ENCODE measurements at regions not wholly inside any gene's neighbourhood (a gene's known extent, or its start where the extent isn't known, plus 50 kb on each side); places are given as distances from the start of the nearest gene placed in this dataset.

GRCh38 chr2:176612736-176613135, 343.5 kb downstream of the MTX2 start:
- no peak for ATAC-seq

GRCh38 chr2:176613323-176613987, 344.2 kb downstream of the MTX2 start:
- intact Hi-C loops (cut with DNase I, micrococcal nuclease) = no loop called here
- no peak for DNase-seq
- no peak for ATAC-seq

More at GRCh38 chr2:176612736-176613135, 343.5 kb downstream of the MTX2 start:
- intact Hi-C loops (cut with DNase I, micrococcal nuclease) = no loop called here
- DNase-seq = no peak

GRCh38 chr2:176614049-176614448, 344.8 kb downstream of the MTX2 start:
- no peak for ATAC-seq
- intact Hi-C loops (cut with DNase I, micrococcal nuclease) = no loop called here

GRCh38 chr2:176614930-176615329, 345.7 kb downstream of the MTX2 start:
- intact Hi-C loops (cut with DNase I, micrococcal nuclease) = no loop called here
- ATAC-seq (no peak), DNase-seq (no peak)

More at GRCh38 chr2:176614049-176614448, 344.8 kb downstream of the MTX2 start:
- DNase-seq = no peak

- no peak for DNase-seq
- intact Hi-C loops (cut with DNase I, micrococcal nuclease) = no loop called here
- no peak for ATAC-seq
Measured at GRCh38 chr2:176619504-176619903, 350.3 kb downstream of the MTX2 start.

GRCh38 chr2:176621350-176621749, 352.1 kb downstream of the MTX2 start:
- no peak for ATAC-seq
- DNase-seq = no peak
- intact Hi-C loops (cut with DNase I, micrococcal nuclease) = no loop called here

- no peak for ATAC-seq
- intact Hi-C loops (cut with DNase I, micrococcal nuclease) = no loop called here
- no peak for DNase-seq
Measured at GRCh38 chr2:176622792-176623191, 353.6 kb downstream of the MTX2 start.

GRCh38 chr2:176626796-176627195, 357.6 kb downstream of the MTX2 start:
- intact Hi-C loops (cut with DNase I, micrococcal nuclease) = no loop called here
- DNase-seq (no peak), ATAC-seq (no peak)

GRCh38 chr2:176628438-176628837, 359.2 kb downstream of the MTX2 start:
- intact Hi-C loops (cut with DNase I, micrococcal nuclease) = no loop called here
- ATAC-seq (no peak), DNase-seq (no peak)

- ATAC-seq (no peak), DNase-seq (no peak)
- intact Hi-C loops (cut with DNase I, micrococcal nuclease) = no loop called here
Measured at GRCh38 chr2:176633754-176634153, 364.5 kb downstream of the MTX2 start.

GRCh38 chr2:176636401-176636800, 367.2 kb downstream of the MTX2 start:
- ATAC-seq (no peak), DNase-seq (no peak)
- intact Hi-C loops (cut with DNase I, micrococcal nuclease) = loop anchor here in 1 of 2 donors (5.0 kb wide), 2 partner anchors 84 to 494 kb away; no protein-coding TSS in a partner anchor

- ATAC-seq (no peak), DNase-seq (no peak)
- intact Hi-C loops (cut with DNase I, micrococcal nuclease) = loop anchor here in 1 of 2 donors (5.0 kb wide), 2 partner anchors 85 to 495 kb away; no protein-coding TSS in a partner anchor
Measured at GRCh38 chr2:176637142-176637485, 367.9 kb downstream of the MTX2 start.

GRCh38 chr2:176637486-176638166, 368.4 kb downstream of the MTX2 start:
- peak; percentile 70 for ATAC-seq
- intact Hi-C loops (cut with DNase I, micrococcal nuclease) = loop anchor here in 1 of 2 donors (5.0 kb wide), 2 partner anchors 85 to 495 kb away; no protein-coding TSS in a partner anchor

GRCh38 chr2:176638167-176639015, 369.1 kb downstream of the MTX2 start:
- ATAC-seq = peak; percentile 96
- intact Hi-C loops (cut with DNase I, micrococcal nuclease) = loop anchor here in 1 of 2 donors (5.0 kb wide), 2 partner anchors 86 to 496 kb away; no protein-coding TSS in a partner anchor
- DNase-seq = peak; percentile 43 to 82

More at GRCh38 chr2:176637486-176638166, 368.4 kb downstream of the MTX2 start:
- DNase-seq = peak; percentile 43 to 62

GRCh38 chr2:176639016-176639343, 369.7 kb downstream of the MTX2 start:
- intact Hi-C loops (cut with DNase I, micrococcal nuclease) = loop anchor here in 1 of 2 donors (5.0 kb wide), 2 partner anchors 87 to 497 kb away; no protein-coding TSS in a partner anchor
- no peak for ATAC-seq

GRCh38 chr2:176639671-176640070, 370.4 kb downstream of the MTX2 start:
- ATAC-seq = no peak
- DNase-seq = no peak
- intact Hi-C loops (cut with DNase I, micrococcal nuclease) = loop anchor here (5.0 to 10.0 kb wide), 4 partner anchors 87 to 515 kb away; partner anchors contain the start of genes HOXD8 (in 1 of the 2) and HOXD9 (in 1 of the 2)

More at GRCh38 chr2:176639016-176639343, 369.7 kb downstream of the MTX2 start:
- DNase-seq = peak in 1 of 2 donors; percentile 8

GRCh38 chr2:176641436-176641835, 372.2 kb downstream of the MTX2 start:
- ATAC-seq (no peak), DNase-seq (no peak)
- intact Hi-C loops (cut with DNase I, micrococcal nuclease) = loop anchor here (5.0 to 10.0 kb wide), 2 partner anchors 179 to 517 kb away; partner anchors contain the start of genes HOXD8 (in 1 of the 2) and HOXD9 (in 1 of the 2)

GRCh38 chr2:176642074-176642473, 372.8 kb downstream of the MTX2 start:
- no peak for ATAC-seq
- intact Hi-C loops (cut with DNase I, micrococcal nuclease) = loop anchor here (5.0 to 10.0 kb wide), 2 partner anchors 180 to 517 kb away; partner anchors contain the start of genes HOXD8 (in 1 of the 2) and HOXD9 (in 1 of the 2)
- no peak for DNase-seq

GRCh38 chr2:176643646-176644045, 374.4 kb downstream of the MTX2 start:
- DNase-seq = no peak
- ATAC-seq = no peak
- intact Hi-C loops (cut with DNase I, micrococcal nuclease) = loop anchor here (5.0 to 10.0 kb wide), 2 partner anchors 181 to 519 kb away; partner anchors contain the start of genes HOXD8 (in 1 of the 2) and HOXD9 (in 1 of the 2)

All from left colon (tissue), 2 donors.